Thoracic aorta (tissue), 2 donors: ENCODE measurements at regions not wholly inside any gene's neighbourhood (a gene's known extent, or its start where the extent isn't known, plus 50 kb on each side); places are given as distances from the start of the nearest gene placed in this dataset.

Experiments
- ATAC-seq: fragments of 150-250 bp; one replicate; pipeline ENCODE4 v1.8.0; 2017; ENCODE audit warnings: low read depth; ENCODE audit not compliant: insufficient number of reproducible peaks, low FRiP score
- DNase-seq: peaks from one replicate; pipeline ENCODE4 v3.0.0-alpha.2; 2020; ENCODE audit warnings: low spot score
- H3K27ac ChIP-seq, 2 donors: fragments of 200-600 bp; sonication (generic); 1 replicate in 1 of 2; 2 replicates in 1 of 2; pipeline ENCODE4 v1.5.1; 2016; ENCODE audit warnings: mild to moderate bottlenecking in 2 of 2, moderate library complexity in 2 of 2
- H3K27me3 ChIP-seq: fragments of 200-600 bp; sonication (generic); replicated peaks from 2 replicates; pipeline ENCODE4 v1.6.0; 2016; ENCODE audit warnings: mild to moderate bottlenecking; ENCODE audit not compliant: insufficient read depth
- H3K36me3 ChIP-seq: fragments of 200-600 bp; sonication (generic); one replicate; pipeline ENCODE4 v1.5.1; 2016
- H3K4me1 ChIP-seq, 2 donors: fragments of 200-600 bp; sonication (generic); 1 replicate in 1 of 2; 2 replicates in 1 of 2; pipeline versions ENCODE4 v1.5.1 to v1.6.0; 2016; ENCODE audit warnings: low read depth in 2 of 2, mild to moderate bottlenecking in 1 of 2; ENCODE audit not compliant: control insufficient read depth in 1 of 2
- H3K4me3 ChIP-seq: fragments of 200-600 bp; sonication (generic); 2 replicates; pipeline ENCODE4 v1.5.1; 2016; ENCODE audit warnings: mild to moderate bottlenecking
- H3K9me3 ChIP-seq: fragments of 200-600 bp; sonication (generic); 2 replicates; pipeline ENCODE4 v1.5.1; 2016
- TF ChIP-seq, protein P1 (sequence below): fragments of 200-600 bp; sonication (generic); IDR thresholded peaks from one replicate; pipeline ENCODE4 v1.5.1; 2019; ENCODE audit warnings: antibody characterized with exemption

DNA sequence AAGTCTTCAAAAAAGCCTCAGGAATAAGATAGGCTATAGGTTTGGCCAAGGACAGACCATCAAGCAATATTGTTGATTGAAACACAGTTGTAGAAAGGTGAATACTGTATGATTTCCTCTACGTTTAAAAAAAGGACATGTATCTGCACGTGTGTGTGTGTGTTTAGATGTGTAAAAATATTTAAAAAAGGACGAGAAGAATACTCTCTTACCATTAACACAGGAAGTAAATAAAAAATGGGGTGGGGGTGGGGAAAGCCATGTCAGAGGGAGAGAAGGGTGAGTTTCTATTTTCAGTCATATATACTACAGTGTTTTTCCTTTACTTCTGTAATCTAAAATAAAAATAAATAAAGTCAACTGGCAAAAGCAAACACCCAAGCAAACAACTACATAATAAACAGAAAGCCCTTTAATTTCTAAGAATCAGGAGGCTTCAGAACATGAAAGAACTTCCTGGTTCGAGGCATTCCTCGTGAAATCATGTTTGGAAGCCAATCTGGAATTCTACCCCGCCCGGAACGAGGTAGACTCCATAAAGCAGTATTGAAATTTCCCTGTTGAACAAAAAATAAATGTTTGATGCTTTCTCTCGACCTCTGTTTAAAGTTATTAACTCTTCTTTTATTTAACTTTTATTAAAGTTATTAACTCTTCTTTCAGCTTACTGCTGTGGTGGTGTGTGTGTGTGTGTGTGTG, 158.1 kb upstream of the ZNF217 start:
- no peak overlapping the region for H3K4me3 ChIP-seq
- no peaks in the 10 kb centered on the region for H3K27me3 ChIP-seq
- ATAC-seq (no peak), DNase-seq (no peak)
- TF ChIP-seq, protein P1, sequence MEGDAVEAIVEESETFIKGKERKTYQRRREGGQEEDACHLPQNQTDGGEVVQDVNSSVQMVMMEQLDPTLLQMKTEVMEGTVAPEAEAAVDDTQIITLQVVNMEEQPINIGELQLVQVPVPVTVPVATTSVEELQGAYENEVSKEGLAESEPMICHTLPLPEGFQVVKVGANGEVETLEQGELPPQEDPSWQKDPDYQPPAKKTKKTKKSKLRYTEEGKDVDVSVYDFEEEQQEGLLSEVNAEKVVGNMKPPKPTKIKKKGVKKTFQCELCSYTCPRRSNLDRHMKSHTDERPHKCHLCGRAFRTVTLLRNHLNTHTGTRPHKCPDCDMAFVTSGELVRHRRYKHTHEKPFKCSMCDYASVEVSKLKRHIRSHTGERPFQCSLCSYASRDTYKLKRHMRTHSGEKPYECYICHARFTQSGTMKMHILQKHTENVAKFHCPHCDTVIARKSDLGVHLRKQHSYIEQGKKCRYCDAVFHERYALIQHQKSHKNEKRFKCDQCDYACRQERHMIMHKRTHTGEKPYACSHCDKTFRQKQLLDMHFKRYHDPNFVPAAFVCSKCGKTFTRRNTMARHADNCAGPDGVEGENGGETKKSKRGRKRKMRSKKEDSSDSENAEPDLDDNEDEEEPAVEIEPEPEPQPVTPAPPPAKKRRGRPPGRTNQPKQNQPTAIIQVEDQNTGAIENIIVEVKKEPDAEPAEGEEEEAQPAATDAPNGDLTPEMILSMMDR, result no peak
- H3K36me3 ChIP-seq, result no peaks in the 10 kb centered on the region
- no peaks in the 10 kb centered on the region for H3K9me3 ChIP-seq
- H3K4me1 ChIP-seq, result peaks cover 0 to 8% of the 10 kb centered on the region in 2 donors
- peak overlapping the region in 1 of 2 donors; percentile 14 for H3K27ac ChIP-seq

DNA sequence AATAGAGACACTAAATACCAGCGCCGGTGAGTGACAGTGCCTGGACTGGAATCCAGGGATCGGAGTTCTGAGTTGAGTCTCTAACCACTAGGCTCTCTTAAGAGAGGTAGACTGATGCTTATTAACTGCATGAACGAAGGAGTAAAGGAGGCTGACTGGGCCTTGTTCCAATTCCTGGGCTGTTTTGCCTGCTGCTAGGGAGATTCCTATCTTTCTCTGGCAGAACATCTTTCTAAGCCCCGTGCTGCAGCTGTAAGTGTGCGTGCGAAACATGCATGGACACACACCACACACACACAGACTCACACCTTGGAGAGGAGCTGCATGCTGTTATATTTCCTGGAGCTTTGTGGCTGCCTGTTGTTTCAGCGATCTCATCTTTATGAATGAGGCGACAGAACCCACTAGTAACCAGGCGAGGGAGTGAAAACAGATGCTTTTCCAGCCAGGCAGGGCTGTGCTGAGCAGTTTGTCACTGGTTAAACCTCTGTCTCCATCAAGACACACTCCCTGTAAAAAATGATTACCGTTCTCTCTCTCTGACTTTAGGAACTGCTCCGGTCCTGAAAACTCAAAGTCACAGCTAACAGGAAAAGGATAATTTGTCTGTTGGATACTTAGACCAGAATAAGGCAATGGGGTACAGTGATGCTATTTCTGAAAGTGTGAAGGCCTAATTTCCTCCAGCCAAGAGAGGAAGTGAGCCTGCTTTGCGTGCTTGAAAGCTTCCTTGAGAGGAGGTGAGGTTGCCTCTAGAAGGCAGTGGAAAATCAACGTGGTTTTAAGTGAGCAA, 157.4 kb upstream of the ZNF217 start:
- DNase-seq (no peak), ATAC-seq (no peak)

DNA sequence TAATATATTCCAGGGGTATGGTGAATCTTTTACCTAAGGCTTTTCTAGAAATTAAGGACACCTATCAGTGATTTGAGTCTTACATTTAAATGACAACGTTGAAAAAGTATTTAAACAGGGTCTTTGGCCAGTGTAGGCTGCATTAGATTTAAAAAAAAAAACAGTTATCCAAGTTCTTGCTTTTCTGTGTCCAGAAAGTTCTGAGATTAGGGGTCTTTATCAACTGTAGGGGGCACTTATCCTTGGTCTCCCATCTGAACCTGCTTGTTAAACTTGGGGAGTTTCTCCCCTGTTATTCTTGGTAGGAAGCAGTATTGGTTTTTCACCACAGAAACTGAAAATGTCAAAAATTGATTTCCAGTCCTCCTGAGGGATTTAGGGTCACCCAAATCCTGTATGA, 155.9 kb upstream of the ZNF217 start:
- ATAC-seq, result no peak

More for the DNA sequence above, 157.4 kb upstream of the ZNF217 start:
- no peaks in the 10 kb centered on the region for H3K27me3 ChIP-seq
- H3K9me3 ChIP-seq, result no peaks in the 10 kb centered on the region
- TF ChIP-seq, protein P1, result no peak
- H3K36me3 ChIP-seq, result no peaks in the 10 kb centered on the region
- peaks cover 0 to 8% of the 10 kb centered on the region in 2 donors for H3K4me1 ChIP-seq
- H3K27ac ChIP-seq, result peak overlapping the region in 1 of 2 donors; percentile 14
- no peak overlapping the region for H3K4me3 ChIP-seq

DNA sequence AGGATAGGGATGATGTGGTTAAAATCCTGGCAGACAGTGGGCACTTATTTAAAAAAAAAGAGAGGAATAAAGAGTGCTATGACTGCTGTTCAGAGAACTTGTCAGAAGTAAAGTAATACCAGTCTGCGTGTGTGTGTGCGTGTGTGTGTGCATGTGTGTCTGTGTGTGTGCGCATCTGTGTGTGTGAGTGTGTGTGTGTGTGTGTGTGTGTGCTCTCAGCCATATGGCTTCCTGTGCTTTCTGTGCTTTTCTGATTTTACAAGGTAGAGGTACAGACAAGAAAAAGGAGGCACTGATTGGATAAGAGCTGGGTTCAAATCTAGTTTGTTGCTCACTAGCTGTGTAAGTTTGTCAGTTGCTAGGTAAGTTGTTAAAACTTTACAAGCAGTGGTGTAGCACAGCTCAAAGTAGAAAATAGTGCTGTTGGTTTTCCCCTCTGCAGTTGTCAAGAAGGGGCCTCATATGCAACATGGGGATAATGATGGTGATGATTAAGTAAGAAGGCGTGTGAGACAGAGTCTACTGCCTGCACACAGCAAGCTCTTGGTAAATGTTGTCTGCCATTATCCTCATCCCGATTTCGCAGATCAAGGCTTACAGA, 155.3 kb upstream of the ZNF217 start:
- Histone ChIP-seq H3K36me3 (no peaks in the 10 kb centered on the region), H3K27ac (no peak overlapping the region), H3K4me3 (no peak overlapping the region), H3K9me3 (no peaks in the 10 kb centered on the region), H3K27me3 (no peaks in the 10 kb centered on the region), H3K4me1 (peaks cover 0 to 8% of the 10 kb centered on the region in 2 donors)
- TF ChIP-seq, protein P1, result no peak
- ATAC-seq, result no peak
- DNase-seq, result no peak

More for the DNA sequence above, 155.9 kb upstream of the ZNF217 start:
- DNase-seq, result no peak
- TF ChIP-seq, protein P1, result no peak
- H3K9me3 ChIP-seq, result no peaks in the 10 kb centered on the region
- no peak overlapping the region for H3K27ac ChIP-seq
- H3K4me3 ChIP-seq, result no peak overlapping the region
- H3K27me3 ChIP-seq, result no peaks in the 10 kb centered on the region
- H3K36me3 ChIP-seq, result no peaks in the 10 kb centered on the region
- H3K4me1 ChIP-seq, result peaks cover 0 to 8% of the 10 kb centered on the region in 2 donors

DNA sequence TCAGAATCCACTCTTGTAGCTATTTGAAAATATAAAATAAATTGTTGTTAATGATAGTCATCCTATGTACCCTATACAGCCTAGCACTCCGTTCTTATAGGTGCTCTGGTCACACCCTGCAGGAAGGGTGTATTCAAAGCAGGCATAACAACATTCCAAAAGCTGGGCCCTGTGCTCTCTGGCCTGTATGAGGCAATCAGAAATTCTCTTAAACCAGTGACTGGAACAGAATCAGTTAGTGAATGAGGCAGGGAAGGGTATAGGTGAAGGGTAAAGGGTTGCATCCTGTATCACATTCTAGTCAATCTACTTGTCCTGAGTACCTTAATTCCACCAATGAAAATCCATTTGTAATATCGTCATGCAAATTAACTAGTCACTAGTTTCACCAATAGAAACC, 154.5 kb upstream of the ZNF217 start:
- TF ChIP-seq, protein P1, result no peak
- no peak overlapping the region for H3K27ac ChIP-seq
- DNase-seq (no peak), ATAC-seq (no peak)
- no peak overlapping the region for H3K4me3 ChIP-seq
- peaks cover 0 to 8% of the 10 kb centered on the region in 2 donors for H3K4me1 ChIP-seq
- H3K27me3 ChIP-seq, result no peaks in the 10 kb centered on the region
- no peaks in the 10 kb centered on the region for H3K9me3 ChIP-seq
- no peaks in the 10 kb centered on the region for H3K36me3 ChIP-seq
